ENCODE measurements at regions not wholly inside any gene's neighbourhood (a gene's known extent, or its start where the extent isn't known, plus 50 kb on each side); places are given as distances from the start of the nearest gene placed in this dataset.

- no peak for DNase-seq
Observed at GRCh38 chr6:105807905-105808304, 278.2 kb upstream of the PRDM1 start.

GRCh38 chr6:105806486-105806920 is 279.6 kb upstream of the PRDM1 start:
- DNase-seq: no peak

GRCh38 chr6:105805501-105806023 is 280.6 kb upstream of the PRDM1 start:
- no peak for DNase-seq

- no peak for DNase-seq
Observed at GRCh38 chr6:105804424-105804823, 281.7 kb upstream of the PRDM1 start.

- DNase-seq: no peak
Observed at GRCh38 chr6:105804000-105804399, 282.1 kb upstream of the PRDM1 start.

- no peak for DNase-seq
Observed at GRCh38 chr6:105803442-105803841, 282.7 kb upstream of the PRDM1 start.

- DNase-seq: no peak
Observed at GRCh38 chr6:105802703-105803102, 283.4 kb upstream of the PRDM1 start.

GRCh38 chr6:105800871-105801270 is 285.3 kb upstream of the PRDM1 start:
- no peak for DNase-seq

GRCh38 chr6:105800398-105800797 is 285.7 kb upstream of the PRDM1 start:
- DNase-seq: no peak

GRCh38 chr6:105799056-105799455 is 287.1 kb upstream of the PRDM1 start:
- peak; percentile 43 for DNase-seq

GRCh38 chr6:105797983-105798453 is 288.1 kb upstream of the PRDM1 start:
- DNase-seq: no peak

GRCh38 chr6:105797286-105797979 is 288.7 kb upstream of the PRDM1 start:
- no peak for DNase-seq

- no peak for DNase-seq
Observed at GRCh38 chr6:105795913-105796517, 290.1 kb upstream of the PRDM1 start.

- DNase-seq: no peak
Observed at GRCh38 chr6:105795366-105795765, 290.8 kb upstream of the PRDM1 start.

GRCh38 chr6:105794870-105795269 is 291.3 kb upstream of the PRDM1 start:
- DNase-seq: no peak

- peak; percentile 35 for DNase-seq
Observed at GRCh38 chr6:105794239-105794638, 291.9 kb upstream of the PRDM1 start.

- peak; percentile 1 for DNase-seq
Observed at GRCh38 chr6:105793130-105793529, 293.0 kb upstream of the PRDM1 start.

GRCh38 chr6:105791583-105792318 is 294.4 kb upstream of the PRDM1 start:
- no peak for DNase-seq

- DNase-seq: no peak
Observed at GRCh38 chr6:105791179-105791578, 295.0 kb upstream of the PRDM1 start.

GRCh38 chr6:105790635-105791034 is 295.5 kb upstream of the PRDM1 start:
- DNase-seq: no peak

GRCh38 chr6:105789935-105790334 is 296.2 kb upstream of the PRDM1 start:
- DNase-seq: no peak

GRCh38 chr6:105787747-105788146 is 298.4 kb upstream of the PRDM1 start:
- no peak for DNase-seq

GRCh38 chr6:105786890-105787655 is 299.1 kb upstream of the PRDM1 start:
- DNase-seq: no peak
